ENCODE measurements at regions not wholly inside any gene's neighbourhood (a gene's known extent, or its start where the extent isn't known, plus 50 kb on each side); places are given as distances from the start of the nearest gene placed in this dataset.
"Not testable (repeated sequence)": the region's sequence is repeated elsewhere in the genome, so short reads cannot be mapped to it uniquely, and the experiment has no call there.

GRCh38 chr7:138358850-138359341 lies 101.2 kb upstream of the TRIM24 start:
- no peaks in the 10 kb centered on the region for H3K27me3 ChIP-seq (replicated peaks)
- H3K36me3 ChIP-seq: no peaks in the 10 kb centered on the region
- H3K9me3 ChIP-seq (replicated peaks): peaks cover 4% of the 10 kb centered on the region; the same call in 1 of the 2 replicates
- H3K27ac ChIP-seq: no peak overlapping the region
- DNase-seq (ENCODE audit: low read depth in 1 of 2, low spot score in 2 of 2): no peak
- no peaks in the 10 kb centered on the region for H3K4me1 ChIP-seq (replicated peaks)
- no peak overlapping the region for H3K4me3 ChIP-seq

- Histone ChIP-seq H3K27me3 (replicated peaks) (no peaks in the 10 kb centered on the region), H3K36me3 (no peaks in the 10 kb centered on the region), H3K27ac (no peak overlapping the region), H3K4me1 (replicated peaks) (no peaks in the 10 kb centered on the region), H3K4me3 (no peak overlapping the region), H3K9me3 (replicated peaks) (peaks cover 5% of the 10 kb centered on the region; the same call in 1 of the 2 replicates)
- DNase-seq (ENCODE audit: low read depth in 1 of 2, low spot score in 2 of 2): no peak
These were observed 100.0 kb upstream of the TRIM24 start for GRCh38 chr7:138359870-138360559.

- DNase-seq (ENCODE audit: low read depth in 1 of 2, low spot score in 2 of 2): no peak
- Histone ChIP-seq H3K27me3 (replicated peaks) (no peaks in the 10 kb centered on the region), H3K4me1 (replicated peaks) (no peaks in the 10 kb centered on the region), H3K27ac (no peak overlapping the region), H3K9me3 (replicated peaks) (peaks cover 5% of the 10 kb centered on the region; the same call in 1 of the 2 replicates), H3K4me3 (no peak overlapping the region), H3K36me3 (no peaks in the 10 kb centered on the region)
These were observed 96.3 kb upstream of the TRIM24 start for GRCh38 chr7:138363721-138364120.

- not testable (repeated sequence) for H3K27ac ChIP-seq; H3K4me1 ChIP-seq (replicated peaks); H3K36me3 ChIP-seq; H3K4me3 ChIP-seq; DNase-seq (ENCODE audit: low read depth in 1 of 2, low spot score in 2 of 2); H3K27me3 ChIP-seq (replicated peaks); H3K9me3 ChIP-seq (replicated peaks)
These were observed 93.9 kb upstream of the TRIM24 start for GRCh38 chr7:138366137-138366536.

GRCh38 chr7:138366676-138367075 lies 93.4 kb upstream of the TRIM24 start:
- H3K27ac ChIP-seq; H3K36me3 ChIP-seq; H3K4me3 ChIP-seq; H3K27me3 ChIP-seq (replicated peaks); H3K9me3 ChIP-seq (replicated peaks); DNase-seq (ENCODE audit: low read depth in 1 of 2, low spot score in 2 of 2); H3K4me1 ChIP-seq (replicated peaks): not testable (repeated sequence)

- H3K4me3 ChIP-seq: no peak overlapping the region
- no peaks in the 10 kb centered on the region for H3K27me3 ChIP-seq (replicated peaks)
- H3K27ac ChIP-seq: no peak overlapping the region
- no peaks in the 10 kb centered on the region for H3K4me1 ChIP-seq (replicated peaks)
- no peaks in the 10 kb centered on the region for H3K36me3 ChIP-seq
- no peak for DNase-seq (ENCODE audit: low read depth in 1 of 2, low spot score in 2 of 2)
- no peaks in the 10 kb centered on the region; the same call in 1 of the 2 replicates for H3K9me3 ChIP-seq (replicated peaks)
These were observed 90.3 kb upstream of the TRIM24 start for GRCh38 chr7:138369797-138370196.

GRCh38 chr7:138370956-138371355 lies 89.1 kb upstream of the TRIM24 start:
- H3K27me3 ChIP-seq (replicated peaks): no peaks in the 10 kb centered on the region
- no peak overlapping the region for H3K27ac ChIP-seq
- H3K36me3 ChIP-seq: no peaks in the 10 kb centered on the region
- no peaks in the 10 kb centered on the region; the same call in 1 of the 2 replicates for H3K9me3 ChIP-seq (replicated peaks)
- no peak overlapping the region for H3K4me3 ChIP-seq
- H3K4me1 ChIP-seq (replicated peaks): no peaks in the 10 kb centered on the region
- no peak for DNase-seq (ENCODE audit: low read depth in 1 of 2, low spot score in 2 of 2)

- Histone ChIP-seq H3K4me3 (no peak overlapping the region), H3K4me1 (replicated peaks) (no peaks in the 10 kb centered on the region), H3K27ac (no peak overlapping the region), H3K27me3 (replicated peaks) (no peaks in the 10 kb centered on the region), H3K36me3 (no peaks in the 10 kb centered on the region), H3K9me3 (replicated peaks) (no peaks in the 10 kb centered on the region; the same call in 1 of the 2 replicates)
- no peak for DNase-seq (ENCODE audit: low read depth in 1 of 2, low spot score in 2 of 2)
These were observed 85.9 kb upstream of the TRIM24 start for GRCh38 chr7:138374119-138374693.

GRCh38 chr7:138377306-138377705 lies 82.8 kb upstream of the TRIM24 start:
- no peaks in the 10 kb centered on the region for H3K27me3 ChIP-seq (replicated peaks)
- no peaks in the 10 kb centered on the region for H3K36me3 ChIP-seq
- H3K27ac ChIP-seq: no peak overlapping the region
- no peak for DNase-seq (ENCODE audit: low read depth in 1 of 2, low spot score in 2 of 2)
- no peaks in the 10 kb centered on the region for H3K4me1 ChIP-seq (replicated peaks)
- H3K4me3 ChIP-seq: no peak overlapping the region
- H3K9me3 ChIP-seq (replicated peaks): 0 out of 2 replicates have a peak, but pooled peaks cover 3% of the 10 kb centered on the region

GRCh38 chr7:138378741-138379559 lies 81.1 kb upstream of the TRIM24 start:
- Histone ChIP-seq H3K36me3 (no peaks in the 10 kb centered on the region), H3K27ac (no peak overlapping the region), H3K4me1 (replicated peaks) (no peaks in the 10 kb centered on the region), H3K9me3 (replicated peaks) (0 out of 2 replicates have a peak, but pooled peaks cover 3% of the 10 kb centered on the region), H3K27me3 (replicated peaks) (no peaks in the 10 kb centered on the region), H3K4me3 (no peak overlapping the region)
- no peak for DNase-seq (ENCODE audit: low read depth in 1 of 2, low spot score in 2 of 2)

GRCh38 chr7:138382862-138383565 lies 77.0 kb upstream of the TRIM24 start:
- no peak overlapping the region for H3K27ac ChIP-seq
- no peaks in the 10 kb centered on the region for H3K4me1 ChIP-seq (replicated peaks)
- no peaks in the 10 kb centered on the region for H3K27me3 ChIP-seq (replicated peaks)
- no peak for DNase-seq (ENCODE audit: low read depth in 1 of 2, low spot score in 2 of 2)
- no peaks in the 10 kb centered on the region for H3K36me3 ChIP-seq
- H3K9me3 ChIP-seq (replicated peaks): peaks cover 5% of the 10 kb centered on the region; the same call in 1 of the 2 replicates
- H3K4me3 ChIP-seq: no peak overlapping the region

- no peaks in the 10 kb centered on the region for H3K4me1 ChIP-seq (replicated peaks)
- H3K27ac ChIP-seq: no peak overlapping the region
- no peaks in the 10 kb centered on the region for H3K27me3 ChIP-seq (replicated peaks)
- no peak overlapping the region for H3K4me3 ChIP-seq
- peaks cover 3% of the 10 kb centered on the region; the same call in 1 of the 2 replicates for H3K9me3 ChIP-seq (replicated peaks)
- no peak for DNase-seq (ENCODE audit: low read depth in 1 of 2, low spot score in 2 of 2)
- no peaks in the 10 kb centered on the region for H3K36me3 ChIP-seq
These were observed 73.2 kb upstream of the TRIM24 start for GRCh38 chr7:138386821-138387220.

GRCh38 chr7:138387755-138388475 lies 72.1 kb upstream of the TRIM24 start:
- H3K4me3 ChIP-seq: no peak overlapping the region
- H3K4me1 ChIP-seq (replicated peaks): no peaks in the 10 kb centered on the region
- DNase-seq (ENCODE audit: low read depth in 1 of 2, low spot score in 2 of 2): no peak
- no peaks in the 10 kb centered on the region for H3K36me3 ChIP-seq
- H3K27me3 ChIP-seq (replicated peaks): no peaks in the 10 kb centered on the region
- H3K27ac ChIP-seq: no peak overlapping the region
- peaks cover 3% of the 10 kb centered on the region; the same call in 1 of the 2 replicates for H3K9me3 ChIP-seq (replicated peaks)

All from SJSA1 (cell line).